ENCODE measurements at regions not wholly inside any gene's neighbourhood (a gene's known extent, or its start where the extent isn't known, plus 50 kb on each side); places are given as distances from the start of the nearest gene placed in this dataset.

- TF ChIP-seq CTCF (IDR thresholded peaks at IDR 0.05 in 4 of 5, conservative IDR thresholded peaks at IDR 0.05 in 1 of 5) = no peak
- TF ChIP-seq POLR2A (IDR thresholded peaks at IDR 0.05) = no peak
Observed at GRCh38 chr12:126384026-126384564, 1318.9 kb downstream of the AACS start.

Measured in gastrocnemius medialis (tissue), 4 donors.